ENCODE measurements at regions not wholly inside any gene's neighbourhood (a gene's known extent, or its start where the extent isn't known, plus 50 kb on each side); places are given as distances from the start of the nearest gene placed in this dataset.

DNA sequence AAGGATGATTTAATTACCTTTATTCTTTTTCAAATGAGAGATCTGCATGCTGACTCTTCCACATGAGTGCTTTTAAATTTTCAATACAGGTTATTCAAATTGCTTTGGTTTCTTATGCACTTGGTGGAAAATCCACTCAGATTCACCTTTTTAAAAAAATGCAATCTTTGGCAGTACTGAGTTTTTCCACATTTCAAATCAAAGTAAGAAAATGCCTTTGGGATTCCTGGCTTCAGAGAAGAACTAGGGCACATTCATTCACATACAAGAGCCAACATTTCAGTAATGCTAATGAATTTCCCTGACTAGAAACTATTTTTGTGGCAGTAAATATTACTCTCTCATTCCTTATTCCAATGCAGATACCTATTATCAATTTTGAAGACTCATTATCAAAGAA is 342.2 kb downstream of the ETNK1 start:
- no peaks in the 10 kb centered on the region for H3K9me3 Mint-ChIP-seq (ENCODE audit: unreplicated experiment)
- no peaks in the 10 kb centered on the region for H3K27me3 Mint-ChIP-seq (ENCODE audit: unreplicated experiment)
- H3K4me3 Mint-ChIP-seq (ENCODE audit: unreplicated experiment): no peak overlapping the region
- TF ChIP-seq, protein P1, sequence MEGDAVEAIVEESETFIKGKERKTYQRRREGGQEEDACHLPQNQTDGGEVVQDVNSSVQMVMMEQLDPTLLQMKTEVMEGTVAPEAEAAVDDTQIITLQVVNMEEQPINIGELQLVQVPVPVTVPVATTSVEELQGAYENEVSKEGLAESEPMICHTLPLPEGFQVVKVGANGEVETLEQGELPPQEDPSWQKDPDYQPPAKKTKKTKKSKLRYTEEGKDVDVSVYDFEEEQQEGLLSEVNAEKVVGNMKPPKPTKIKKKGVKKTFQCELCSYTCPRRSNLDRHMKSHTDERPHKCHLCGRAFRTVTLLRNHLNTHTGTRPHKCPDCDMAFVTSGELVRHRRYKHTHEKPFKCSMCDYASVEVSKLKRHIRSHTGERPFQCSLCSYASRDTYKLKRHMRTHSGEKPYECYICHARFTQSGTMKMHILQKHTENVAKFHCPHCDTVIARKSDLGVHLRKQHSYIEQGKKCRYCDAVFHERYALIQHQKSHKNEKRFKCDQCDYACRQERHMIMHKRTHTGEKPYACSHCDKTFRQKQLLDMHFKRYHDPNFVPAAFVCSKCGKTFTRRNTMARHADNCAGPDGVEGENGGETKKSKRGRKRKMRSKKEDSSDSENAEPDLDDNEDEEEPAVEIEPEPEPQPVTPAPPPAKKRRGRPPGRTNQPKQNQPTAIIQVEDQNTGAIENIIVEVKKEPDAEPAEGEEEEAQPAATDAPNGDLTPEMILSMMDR (IDR thresholded peaks at IDR 0.05; ENCODE audit: unreplicated experiment): no peak
- H3K4me1 Mint-ChIP-seq (ENCODE audit: unreplicated experiment): peaks cover 2% of the 10 kb centered on the region
- no peak for DNase-seq (ENCODE audit: low spot score)
- H3K36me3 Mint-ChIP-seq (ENCODE audit: low read depth, unreplicated experiment): no peaks in the 10 kb centered on the region
- no peak overlapping the region for H3K27ac Mint-ChIP-seq (ENCODE audit: unreplicated experiment)

DNA sequence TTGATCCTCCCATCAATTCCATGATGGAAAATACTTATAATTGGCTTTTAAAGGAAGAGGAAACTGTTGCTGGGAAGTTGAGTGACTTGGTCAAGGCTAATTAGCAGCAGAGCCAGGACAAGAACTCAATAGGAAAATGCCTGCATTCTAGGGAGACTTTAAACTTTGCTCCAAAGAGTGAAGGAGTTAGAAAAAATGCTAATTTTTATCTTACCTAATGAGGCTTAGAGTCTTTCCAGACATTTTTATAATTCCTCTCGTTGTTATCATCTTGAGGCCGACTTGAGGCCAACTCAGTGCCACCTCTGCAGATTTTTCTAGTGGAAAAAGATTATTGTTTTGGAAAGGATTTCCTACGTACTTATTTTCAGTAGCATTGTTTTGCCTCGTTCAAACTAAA is 344.6 kb downstream of the ETNK1 start:
- no peak for DNase-seq (ENCODE audit: low spot score)
- Mint-ChIP-seq H3K4me1 (ENCODE audit: unreplicated experiment) (no peaks in the 10 kb centered on the region), H3K27ac (ENCODE audit: unreplicated experiment) (no peak overlapping the region), H3K36me3 (ENCODE audit: low read depth, unreplicated experiment) (no peaks in the 10 kb centered on the region), H3K9me3 (ENCODE audit: unreplicated experiment) (no peaks in the 10 kb centered on the region), H3K4me3 (ENCODE audit: unreplicated experiment) (no peak overlapping the region), H3K27me3 (ENCODE audit: unreplicated experiment) (no peaks in the 10 kb centered on the region)
- TF ChIP-seq, protein P1 (IDR thresholded peaks at IDR 0.05; ENCODE audit: unreplicated experiment): no peak

- TF ChIP-seq, protein P1 (IDR thresholded peaks at IDR 0.05; ENCODE audit: unreplicated experiment): no peak
- Mint-ChIP-seq H3K4me1 (ENCODE audit: unreplicated experiment) (no peaks in the 10 kb centered on the region), H3K27ac (ENCODE audit: unreplicated experiment) (no peak overlapping the region), H3K27me3 (ENCODE audit: unreplicated experiment) (no peaks in the 10 kb centered on the region), H3K9me3 (ENCODE audit: unreplicated experiment) (no peaks in the 10 kb centered on the region), H3K4me3 (ENCODE audit: unreplicated experiment) (no peak overlapping the region), H3K36me3 (ENCODE audit: low read depth, unreplicated experiment) (no peaks in the 10 kb centered on the region)
- DNase-seq (ENCODE audit: low spot score): no peak
Observed at GRCh38 chr12:22971247-22971646, 346.3 kb downstream of the ETNK1 start.

- Mint-ChIP-seq H3K27ac (ENCODE audit: unreplicated experiment) (no peak overlapping the region), H3K4me1 (ENCODE audit: unreplicated experiment) (no peaks in the 10 kb centered on the region)
Observed at GRCh38 chr12:22971701-22972191, 346.8 kb downstream of the ETNK1 start.

GRCh38 chr12:22974865-22975264 is 349.9 kb downstream of the ETNK1 start:
- no peak overlapping the region for H3K4me3 Mint-ChIP-seq (ENCODE audit: unreplicated experiment)
- no peaks in the 10 kb centered on the region for H3K27me3 Mint-ChIP-seq (ENCODE audit: unreplicated experiment)
- H3K36me3 Mint-ChIP-seq (ENCODE audit: low read depth, unreplicated experiment): no peaks in the 10 kb centered on the region
- no peak overlapping the region for H3K27ac Mint-ChIP-seq (ENCODE audit: unreplicated experiment)
- DNase-seq (ENCODE audit: low spot score): no peak
- H3K4me1 Mint-ChIP-seq (ENCODE audit: unreplicated experiment): peaks cover 5% of the 10 kb centered on the region
- TF ChIP-seq, protein P1 (IDR thresholded peaks at IDR 0.05; ENCODE audit: unreplicated experiment): no peak
- H3K9me3 Mint-ChIP-seq (ENCODE audit: unreplicated experiment): no peaks in the 10 kb centered on the region

More at GRCh38 chr12:22971701-22972191, 346.8 kb downstream of the ETNK1 start:
- Mint-ChIP-seq H3K9me3 (ENCODE audit: unreplicated experiment) (no peaks in the 10 kb centered on the region), H3K36me3 (ENCODE audit: low read depth, unreplicated experiment) (no peaks in the 10 kb centered on the region), H3K4me3 (ENCODE audit: unreplicated experiment) (no peak overlapping the region), H3K27me3 (ENCODE audit: unreplicated experiment) (no peaks in the 10 kb centered on the region)
- TF ChIP-seq, protein P1 (IDR thresholded peaks at IDR 0.05; ENCODE audit: unreplicated experiment): no peak
- no peak for DNase-seq (ENCODE audit: low spot score)

All from endothelial cell (in vitro differentiated cells).